ENCODE measurements at regions not wholly inside any gene's neighbourhood (a gene's known extent, or its start where the extent isn't known, plus 50 kb on each side); places are given as distances from the start of the nearest gene placed in this dataset.

DNA sequence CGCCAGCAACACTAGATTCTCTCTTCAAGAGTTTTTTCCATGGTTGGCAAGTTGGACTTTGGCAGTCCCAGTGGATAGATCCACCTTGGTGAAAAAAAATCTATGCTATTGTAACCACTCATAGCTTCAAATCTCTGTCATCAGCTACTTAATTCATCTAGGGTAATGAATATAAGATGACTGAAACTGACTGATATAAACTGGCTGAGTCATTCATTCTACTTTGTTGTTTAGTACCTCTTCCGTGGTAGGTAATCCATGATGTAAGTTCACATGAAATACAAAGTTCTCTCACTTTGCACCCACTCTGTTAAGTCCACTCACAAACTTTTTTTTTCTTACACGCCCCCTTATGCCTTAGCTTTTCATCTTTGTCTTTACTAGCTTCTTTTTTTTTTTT, 1381.5 kb downstream of the SLITRK5 start:
- no peak overlapping the region for H2AK5ac ChIP-seq (ENCODE audit: low read depth, low read length)
- H3K56ac ChIP-seq (ENCODE audit: extremely low read depth, insufficient read depth, low read length): no peak overlapping the region
- TF ChIP-seq CEBPB (IDR thresholded peaks at IDR 0.05; ENCODE audit: low read depth, low read length) (no peak), MXI1 (IDR thresholded peaks at IDR 0.05; ENCODE audit: borderline replicate concordance, low read depth, low read length) (no peak), BHLHE40 (IDR thresholded peaks at IDR 0.05; ENCODE audit: low read depth, low read length) (no peak), RFX5 (IDR thresholded peaks at IDR 0.05; ENCODE audit: low read depth, low read length) (no peak), NFE2L2 (IDR thresholded peaks at IDR 0.05; ENCODE audit: low read depth, low read length) (no peak), CHD1 (IDR thresholded peaks at IDR 0.05; ENCODE audit: low read depth, low read length) (no peak), MAZ (IDR thresholded peaks at IDR 0.05; ENCODE audit: borderline replicate concordance, low read depth, low read length) (no peak), RCOR1 (IDR thresholded peaks at IDR 0.05; ENCODE audit: insufficient replicate concordance, low read length) (no peak), RAD21 (IDR thresholded peaks at IDR 0.05; ENCODE audit: low read length) (no peak), FOS (IDR thresholded peaks at IDR 0.05; ENCODE audit: low read depth, low read length) (no peak), SMC3 (IDR thresholded peaks at IDR 0.05; ENCODE audit: low read depth, low read length) (no peak), MAFK (IDR thresholded peaks at IDR 0.05; ENCODE audit: low read depth, low read length) (no peak), POLR2A (IDR thresholded peaks at IDR 0.05; ENCODE audit: low read depth, low read length) (no peak)
- TF ChIP-seq, protein P1, sequence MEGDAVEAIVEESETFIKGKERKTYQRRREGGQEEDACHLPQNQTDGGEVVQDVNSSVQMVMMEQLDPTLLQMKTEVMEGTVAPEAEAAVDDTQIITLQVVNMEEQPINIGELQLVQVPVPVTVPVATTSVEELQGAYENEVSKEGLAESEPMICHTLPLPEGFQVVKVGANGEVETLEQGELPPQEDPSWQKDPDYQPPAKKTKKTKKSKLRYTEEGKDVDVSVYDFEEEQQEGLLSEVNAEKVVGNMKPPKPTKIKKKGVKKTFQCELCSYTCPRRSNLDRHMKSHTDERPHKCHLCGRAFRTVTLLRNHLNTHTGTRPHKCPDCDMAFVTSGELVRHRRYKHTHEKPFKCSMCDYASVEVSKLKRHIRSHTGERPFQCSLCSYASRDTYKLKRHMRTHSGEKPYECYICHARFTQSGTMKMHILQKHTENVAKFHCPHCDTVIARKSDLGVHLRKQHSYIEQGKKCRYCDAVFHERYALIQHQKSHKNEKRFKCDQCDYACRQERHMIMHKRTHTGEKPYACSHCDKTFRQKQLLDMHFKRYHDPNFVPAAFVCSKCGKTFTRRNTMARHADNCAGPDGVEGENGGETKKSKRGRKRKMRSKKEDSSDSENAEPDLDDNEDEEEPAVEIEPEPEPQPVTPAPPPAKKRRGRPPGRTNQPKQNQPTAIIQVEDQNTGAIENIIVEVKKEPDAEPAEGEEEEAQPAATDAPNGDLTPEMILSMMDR (conservative IDR thresholded peaks at IDR 0.05; ENCODE audit: low read depth, low read length): no peak
- TF ChIP-seq, protein P2, sequence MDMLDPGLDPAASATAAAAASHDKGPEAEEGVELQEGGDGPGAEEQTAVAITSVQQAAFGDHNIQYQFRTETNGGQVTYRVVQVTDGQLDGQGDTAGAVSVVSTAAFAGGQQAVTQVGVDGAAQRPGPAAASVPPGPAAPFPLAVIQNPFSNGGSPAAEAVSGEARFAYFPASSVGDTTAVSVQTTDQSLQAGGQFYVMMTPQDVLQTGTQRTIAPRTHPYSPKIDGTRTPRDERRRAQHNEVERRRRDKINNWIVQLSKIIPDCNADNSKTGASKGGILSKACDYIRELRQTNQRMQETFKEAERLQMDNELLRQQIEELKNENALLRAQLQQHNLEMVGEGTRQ (IDR thresholded peaks at IDR 0.05; ENCODE audit: low read depth, low read length): no peak
- TF ChIP-seq, protein P3, sequence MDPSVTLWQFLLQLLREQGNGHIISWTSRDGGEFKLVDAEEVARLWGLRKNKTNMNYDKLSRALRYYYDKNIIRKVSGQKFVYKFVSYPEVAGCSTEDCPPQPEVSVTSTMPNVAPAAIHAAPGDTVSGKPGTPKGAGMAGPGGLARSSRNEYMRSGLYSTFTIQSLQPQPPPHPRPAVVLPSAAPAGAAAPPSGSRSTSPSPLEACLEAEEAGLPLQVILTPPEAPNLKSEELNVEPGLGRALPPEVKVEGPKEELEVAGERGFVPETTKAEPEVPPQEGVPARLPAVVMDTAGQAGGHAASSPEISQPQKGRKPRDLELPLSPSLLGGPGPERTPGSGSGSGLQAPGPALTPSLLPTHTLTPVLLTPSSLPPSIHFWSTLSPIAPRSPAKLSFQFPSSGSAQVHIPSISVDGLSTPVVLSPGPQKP (IDR thresholded peaks at IDR 0.05; ENCODE audit: borderline replicate concordance, low read depth, low read length): no peak
- WGBS, 2 experiments (ENCODE audit: extremely low coverage in 2 of 2, insufficient read length in 1 of 2): 100% methylated on average over 1 of the region's 3 CpGs; no CpG with 5 or more reads in 1 of the 2 experiments
- H3K4ac ChIP-seq (ENCODE audit: low read depth, low read length): no peak overlapping the region
- POLR2A ChIA-PET (ENCODE audit: unreplicated experiment): no interaction called here
- H3K4me3 ChIP-seq (ENCODE audit: insufficient read depth, low read depth, low read length): no peak overlapping the region
- peaks cover 2% of the 10 kb centered on the region; the same call in 1 of the 2 replicates for H3K9me3 ChIP-seq (ENCODE audit: control insufficient read depth, insufficient read depth, low read length)
- no peak overlapping the region for H3K18ac ChIP-seq (ENCODE audit: low read depth, low read length)
- H4K5ac ChIP-seq (ENCODE audit: low read depth, low read length): no peak overlapping the region
- H2BK20ac ChIP-seq (ENCODE audit: low read depth, low read length): no peak overlapping the region
- in situ Hi-C loops (cut with MboI; ENCODE audit: low sequenced_read_pairs) (no loop called here), dilution Hi-C loops (cut with HindIII; ENCODE audit: low sequenced_read_pairs, unreplicated experiment) (no loop called here), intact Hi-C loops (cut with micrococcal nuclease) (no loop called here)
- H3K4me2 ChIP-seq (ENCODE audit: low read depth, low read length): no peak overlapping the region
- no peak overlapping the region for H4K8ac ChIP-seq (ENCODE audit: low read depth in 2 of 2, low read length in 2 of 2)
- no peaks in the 10 kb centered on the region for H4K20me1 ChIP-seq (ENCODE audit: insufficient read depth, low read length)
- H2AK9ac ChIP-seq (replicated peaks; ENCODE audit: low read depth, low read length, poor library complexity): no peak overlapping the region
- no peak overlapping the region for H2BK5ac ChIP-seq (ENCODE audit: low read depth, low read length, poor library complexity, severe bottlenecking)
- H3K9me1 ChIP-seq (ENCODE audit: insufficient read depth, low read length): no peaks in the 10 kb centered on the region
- CTCF ChIA-PET: no interaction called here
- no peak overlapping the region for H3K9ac ChIP-seq (ENCODE audit: low read depth, low read length)
- H3K27me3 ChIP-seq (ENCODE audit: control insufficient read depth, insufficient read depth, low read length): no peaks in the 10 kb centered on the region
- no peaks in the 10 kb centered on the region for H3K36me3 ChIP-seq (ENCODE audit: control insufficient read depth, insufficient read depth, low read length)
- DNase-seq: no peak
- no peaks in the 10 kb centered on the region for H3K4me1 ChIP-seq (ENCODE audit: control insufficient read depth, insufficient read depth, low read length)
- H3K79me1 ChIP-seq (ENCODE audit: low read depth in 1 of 2, low read length in 2 of 2): no peaks in the 10 kb centered on the region
- no peak overlapping the region for H3K23ac ChIP-seq (ENCODE audit: low read depth, low read length)
- no TSS peak for BruUV-seq (replicated peaks)
- H2AFZ ChIP-seq (replicated peaks; ENCODE audit: low read length, poor library complexity): no peak overlapping the region
- no peak overlapping the region for H2BK120ac ChIP-seq (ENCODE audit: low read depth, low read length)
- H2BK15ac ChIP-seq (ENCODE audit: low read depth, low read length): no peak overlapping the region
- no peak overlapping the region for H4K91ac ChIP-seq (ENCODE audit: insufficient read depth, low read depth, low read length)
- no peak overlapping the region for H3K14ac ChIP-seq (replicated peaks; ENCODE audit: low read depth, low read length)
- no peak overlapping the region for H3K27ac ChIP-seq (ENCODE audit: insufficient read depth, low read length)
- ATAC-seq (ENCODE audit: low read depth): no peak

Measured in IMR-90 (cell line).